ENCODE measurements at regions not wholly inside any gene's neighbourhood (a gene's known extent, or its start where the extent isn't known, plus 50 kb on each side); places are given as distances from the start of the nearest gene placed in this dataset.

- no peak for DNase-seq (ENCODE audit: low spot score)
Observed at GRCh38 chr6:165229216-165229615, 80.2 kb downstream of the C6orf118 start.

- no peak for DNase-seq (ENCODE audit: low spot score)
Observed at GRCh38 chr6:165227644-165228329, 81.6 kb downstream of the C6orf118 start.

DNA sequence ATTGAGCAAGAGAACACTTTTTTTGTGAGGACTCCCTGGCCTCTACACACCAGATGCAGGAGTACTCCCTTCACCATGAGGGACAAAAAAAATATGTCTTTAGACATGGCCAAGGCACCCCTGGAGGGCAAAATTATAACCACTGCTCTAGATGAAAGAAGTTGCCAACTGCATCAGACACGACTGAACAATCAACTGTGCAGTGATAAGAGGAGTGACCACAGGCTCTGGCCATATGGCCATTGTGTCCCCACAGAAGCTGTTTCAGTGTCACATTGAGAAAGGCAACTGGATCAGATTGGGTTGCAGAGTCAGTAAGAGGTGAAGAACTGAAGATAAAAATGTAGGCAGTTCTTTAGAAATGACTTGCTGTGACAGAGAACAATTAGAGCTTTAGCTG is 85.7 kb downstream of the C6orf118 start:
- DNase-seq (ENCODE audit: low spot score): no peak

DNA sequence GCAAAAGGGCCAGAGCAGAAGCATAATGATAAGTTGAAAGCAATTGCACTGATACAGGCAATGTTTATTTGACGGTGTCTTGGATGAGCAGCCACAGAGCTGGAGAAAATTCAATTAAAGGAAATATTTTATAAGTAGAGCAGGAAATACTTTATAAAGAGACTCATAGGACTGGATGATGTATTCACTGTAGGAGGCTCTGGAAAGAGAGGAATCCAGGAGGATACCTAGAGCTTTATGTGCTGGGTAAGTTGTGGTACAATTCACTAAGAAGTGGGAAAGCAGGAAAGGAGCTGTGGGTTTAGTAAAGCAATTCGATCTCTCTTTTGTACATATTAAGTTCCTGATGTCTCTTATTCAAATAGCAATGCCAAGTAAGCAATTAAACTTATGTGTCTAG is 86.3 kb downstream of the C6orf118 start:
- DNase-seq (ENCODE audit: low spot score): no peak

GRCh38 chr6:165222315-165223025 is 86.9 kb downstream of the C6orf118 start:
- no peak for DNase-seq (ENCODE audit: low spot score)

GRCh38 chr6:165220045-165220444 is 89.4 kb downstream of the C6orf118 start:
- DNase-seq (ENCODE audit: low spot score): no peak

DNA sequence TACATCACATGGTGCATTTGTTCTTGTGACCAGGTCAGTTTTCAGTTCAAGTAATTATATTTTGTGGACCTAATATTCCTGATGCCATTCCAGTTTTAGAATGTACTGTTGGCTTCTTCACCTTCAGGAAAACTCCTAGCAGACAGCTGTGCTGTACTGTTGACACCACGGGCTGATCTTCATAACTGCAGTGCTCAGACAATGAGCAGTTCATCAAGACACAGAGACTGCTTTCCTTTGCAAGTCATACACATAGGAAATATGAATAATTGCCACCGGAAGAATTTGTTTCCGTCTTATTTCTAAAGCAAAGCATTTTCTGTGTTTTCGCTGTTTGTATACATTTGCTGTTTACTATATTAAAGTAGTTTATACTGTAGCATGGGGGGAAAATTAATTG is 89.8 kb downstream of the C6orf118 start:
- DNase-seq (ENCODE audit: low spot score): no peak

DNA sequence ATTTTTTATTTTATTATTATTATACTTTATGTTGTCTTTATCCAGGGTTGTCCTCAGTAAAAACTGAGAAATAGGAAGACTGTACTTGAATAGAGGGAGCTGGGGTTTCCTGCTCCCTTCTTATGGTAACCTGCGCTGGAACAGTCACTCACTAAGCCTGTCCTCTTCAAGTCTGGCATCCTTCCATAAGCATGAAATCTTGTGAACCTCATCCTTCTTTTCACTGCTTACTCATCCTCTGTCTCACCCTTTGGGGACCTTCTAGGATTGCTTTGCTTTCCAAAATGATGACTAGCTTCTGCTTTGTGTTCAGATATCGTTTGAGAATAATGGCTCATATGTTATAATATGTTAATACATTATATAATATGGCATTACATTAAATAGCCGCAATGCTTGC is 90.6 kb downstream of the C6orf118 start:
- DNase-seq (ENCODE audit: low spot score): no peak

GRCh38 chr6:165206798-165207197 is 102.6 kb downstream of the C6orf118 start:
- no peak for DNase-seq (ENCODE audit: low spot score)

GRCh38 chr6:165205632-165206031 is 103.8 kb downstream of the C6orf118 start:
- DNase-seq (ENCODE audit: low spot score): no peak

GRCh38 chr6:165204807-165205545 is 104.4 kb downstream of the C6orf118 start:
- no peak for DNase-seq (ENCODE audit: low spot score)

DNA sequence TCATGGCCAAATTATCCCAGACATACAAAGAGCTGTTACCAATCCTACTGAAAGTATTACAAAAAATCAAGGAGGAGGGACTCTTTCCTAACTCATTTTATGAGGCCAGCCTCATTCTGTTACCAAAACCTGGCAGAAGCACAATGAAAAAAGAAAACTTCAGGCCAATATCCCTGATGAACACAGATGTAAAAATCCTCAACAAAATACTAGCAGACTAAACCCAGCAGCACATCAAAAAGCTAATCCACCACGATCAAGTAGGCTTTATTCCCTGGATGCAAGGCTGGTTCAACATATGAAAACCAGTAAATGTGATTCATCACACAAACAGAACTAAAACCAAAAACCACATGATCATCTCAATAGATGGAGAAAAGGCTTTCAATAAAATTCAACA is 109.2 kb downstream of the C6orf118 start:
- no peak for DNase-seq (ENCODE audit: low spot score)

DNA sequence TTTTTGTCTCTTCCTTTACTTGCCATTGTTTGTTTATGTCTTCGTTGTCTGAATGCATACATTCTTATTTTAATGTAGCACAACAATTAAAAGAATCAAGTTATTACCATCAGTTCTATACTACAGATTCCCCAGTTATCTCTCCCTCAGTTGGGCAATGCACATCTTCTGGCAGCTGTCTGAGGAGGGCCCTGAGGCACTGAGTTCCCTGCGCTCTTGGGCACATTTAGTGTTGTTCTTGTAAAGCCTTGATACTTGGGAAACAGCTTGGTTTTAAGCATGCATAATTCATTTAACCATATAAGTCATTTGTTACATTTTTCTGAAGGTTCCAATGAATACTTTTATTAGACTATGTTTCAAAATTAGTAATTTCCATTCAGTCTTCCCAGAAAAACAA is 117.9 kb downstream of the C6orf118 start:
- DNase-seq (ENCODE audit: low spot score): no peak

- no peak for DNase-seq (ENCODE audit: low spot score)
Observed at GRCh38 chr6:165186441-165187205, 122.8 kb downstream of the C6orf118 start.

GRCh38 chr6:165186041-165186440 is 123.4 kb downstream of the C6orf118 start:
- DNase-seq (ENCODE audit: low spot score): no peak

GRCh38 chr6:165184192-165184979 is 125.0 kb downstream of the C6orf118 start:
- no peak for DNase-seq (ENCODE audit: low spot score)

DNA sequence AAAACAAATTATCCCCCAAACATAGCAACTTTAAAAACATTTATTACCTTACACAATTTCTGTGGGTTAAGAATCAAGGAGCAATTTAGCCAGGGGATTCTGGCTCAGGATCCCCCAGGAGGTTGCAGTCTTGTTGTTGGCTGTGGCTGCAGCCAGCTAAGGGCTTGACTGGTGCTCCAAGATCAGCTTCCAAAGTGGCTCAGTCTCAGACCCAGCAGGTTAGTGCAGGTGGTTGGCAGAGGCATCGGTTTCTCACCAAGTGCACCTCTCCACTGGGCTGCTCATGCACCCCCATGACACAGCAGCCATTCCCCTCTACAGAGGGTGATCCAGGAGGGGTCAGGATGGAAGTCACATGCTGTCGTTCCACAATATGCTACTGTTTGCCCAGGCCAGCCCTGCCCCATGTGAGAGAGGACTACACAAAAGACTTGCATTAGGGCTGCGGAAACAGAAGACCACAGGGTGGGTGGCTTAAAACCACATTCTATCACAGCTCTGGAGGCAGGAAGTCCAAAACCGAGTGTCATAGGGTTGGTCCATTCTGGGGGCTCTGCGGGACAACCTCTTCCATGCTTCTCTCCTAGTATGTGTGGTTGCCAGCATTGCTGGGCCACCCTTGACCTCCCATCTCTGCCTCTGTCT is 125.8 kb downstream of the C6orf118 start:
- DNase-seq (ENCODE audit: low spot score): no peak

- DNase-seq (ENCODE audit: low spot score): no peak
Observed at GRCh38 chr6:165183071-165183470, 126.3 kb downstream of the C6orf118 start.

- no peak for DNase-seq (ENCODE audit: low spot score)
Observed at GRCh38 chr6:165181951-165182414, 127.4 kb downstream of the C6orf118 start.

DNA sequence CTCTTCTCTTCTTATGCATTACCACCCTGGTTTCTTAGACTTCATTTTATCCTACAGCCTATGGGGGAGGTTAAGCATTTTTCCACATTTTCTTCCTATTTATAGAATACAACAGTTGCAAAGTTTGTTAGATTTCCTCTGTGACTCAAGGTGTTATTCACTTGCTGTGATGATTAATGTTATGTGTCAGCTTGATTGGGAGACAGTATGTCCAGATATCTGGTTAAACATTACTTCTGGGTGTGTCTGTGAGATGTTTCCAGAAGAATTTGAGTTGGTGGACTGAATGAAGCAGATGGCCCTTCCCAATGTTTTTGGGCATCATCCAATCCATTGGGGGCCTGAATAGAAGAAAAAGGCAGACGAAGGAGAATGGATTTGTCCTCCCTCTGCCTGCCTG is 131.3 kb downstream of the C6orf118 start:
- no peak for DNase-seq (ENCODE audit: low spot score)

- no peak for DNase-seq (ENCODE audit: low spot score)
Observed at GRCh38 chr6:165173484-165173883, 135.9 kb downstream of the C6orf118 start.
